Transverse colon (tissue), 4 donors: ENCODE measurements at regions not wholly inside any gene's neighbourhood (a gene's known extent, or its start where the extent isn't known, plus 50 kb on each side); places are given as distances from the start of the nearest gene placed in this dataset.

Experiments used
- DNase-seq: peaks from one replicate; pipeline ENCODE4 v3.0.0-alpha.2; 2019
- H3K27ac ChIP-seq, 4 donors: fragments of 200-600 bp; sonication (generic); 2 replicates each; pipeline ENCODE4 v1.5.1; 2016 to 2018; ENCODE audit warnings: inconsistent platforms in 4 of 4
- H3K27me3 ChIP-seq: fragments of 200-600 bp; sonication (generic); 2 replicates; pipeline ENCODE4 v1.5.1; 2017; ENCODE audit warnings: inconsistent platforms
- H3K36me3 ChIP-seq, 4 donors: fragments of 200-600 bp; sonication (generic); 2 replicates each; pipeline ENCODE4 v1.5.1; 2017 to 2019; ENCODE audit warnings: inconsistent platforms in 4 of 4
- H3K4me1 ChIP-seq, 4 donors: fragments of 200-600 bp; sonication (generic); 2 replicates each; pipeline ENCODE4 v1.5.1; 2017 to 2020; ENCODE audit warnings: inconsistent platforms in 4 of 4
- H3K4me3 ChIP-seq, 4 donors: fragments of 200-600 bp; sonication (generic); 1 replicate in 1 of 4; 2 replicates in 3 of 4; pipeline versions ENCODE4 v1.5.1 to v1.6.1; 2017 to 2019; ENCODE audit warnings: inconsistent platforms in 4 of 4
- H3K9me3 ChIP-seq, 2 donors: fragments of 200-600 bp; sonication (generic); 2 replicates each; pipeline ENCODE4 v1.5.1; 2017 to 2019; ENCODE audit warnings: inconsistent platforms in 2 of 2
- CTCF ChIP-seq, 5 experiments: fragments of 200-600 bp in 3 of 5; fragments of 450-650 bp in 2 of 5; sonication (generic) in 3 of 5; IDR thresholded peaks; 1 replicate in 2 of 5; 2 replicates in 3 of 5; pipeline ENCODE4 v1.5.1; 2016 to 2017; ENCODE audit warnings: antibody characterized with exemption in 5 of 5, inconsistent platforms in 3 of 5, mild to moderate bottlenecking in 2 of 5, moderate library complexity in 1 of 5
- EP300 ChIP-seq: sonication (generic); formaldehyde crosslinking; IDR thresholded peaks from one replicate; pipeline ENCODE4 v1.6.1; 2017; ENCODE audit warnings: antibody characterized with exemption, low read depth
- POLR2A ChIP-seq: fragments of 450-650 bp; IDR thresholded peaks from one replicate; pipeline ENCODE4 v1.6.1; 2016; ENCODE audit warnings: antibody characterized with exemption, mild to moderate bottlenecking, moderate library complexity
- POLR2AphosphoS5 ChIP-seq, 3 donors: sonication (generic); formaldehyde crosslinking; IDR thresholded peaks; one replicate each; pipeline ENCODE4 v1.6.1; 2016; ENCODE audit warnings: antibody characterized with exemption in 3 of 3
- WGBS, 2 donors: methylation state at CpG; one replicate each; pipeline ENCODE4 v1.1.5; 2018; ENCODE audit warnings: low coverage in 1 of 2; 5-methylcytosine and 5-hydroxymethylcytosine counted together
- in situ Hi-C, 4 donors: fragments of 200-750 bp; cut with MboI; loops; one replicate each; pipeline versions ENCODE4 v1.15.0 to v1.15.1; 2017; ENCODE audit warnings: low sequenced_read_pairs in 3 of 4, low pct_ligation_motif_present in 1 of 4, low pct_unique_long_range_greater_than_20kb in 1 of 4
- intact Hi-C: fragments of 100-400 bp; cut with DNase I; formaldehyde crosslinking; loops from one replicate; pipeline ENCODE4 v1.15.1; 2023; ENCODE audit warnings: low total_unique reads

- Histone ChIP-seq H3K36me3 (no peaks in the 10 kb centered on the region), H3K9me3 (no peaks in the 10 kb centered on the region), H3K27ac (no peak overlapping the region), H3K4me3 (no peak overlapping the region), H3K27me3 (no peaks in the 10 kb centered on the region), H3K4me1 (no peaks in the 10 kb centered on the region)
- DNase-seq = no peak
- in situ Hi-C loops (no loop called here), intact Hi-C loops (no loop called here)
- TF ChIP-seq POLR2AphosphoS5 (IDR thresholded peaks at IDR 0.05) = no peak
- no peak for TF ChIP-seq POLR2A
- TF ChIP-seq CTCF (IDR thresholded peaks at IDR 0.05) = no peak
- TF ChIP-seq EP300 = no peak
- WGBS, 2 donors = 64 to 70% methylated on average over 3 of the region's 3 CpGs
These were observed 412.0 kb upstream of the MAF start for GRCh38 chr16:80012586-80012985.

- in situ Hi-C loops = no loop called here
- no peak for DNase-seq
- TF ChIP-seq POLR2A (no peak), CTCF (IDR thresholded peaks at IDR 0.05) (no peak), EP300 (no peak), POLR2AphosphoS5 (IDR thresholded peaks at IDR 0.05) (no peak)
- H3K4me3 ChIP-seq = no peak overlapping the region
- WGBS, 2 donors = 32 to 61% methylated on average over 3 to 4 of the region's 4 CpGs
- H3K27ac ChIP-seq = no peak overlapping the region
- no peaks in the 10 kb centered on the region for H3K9me3 ChIP-seq
- H3K27me3 ChIP-seq = no peaks in the 10 kb centered on the region
- intact Hi-C loops = no loop called here
- peaks cover 0 to 8% (median 1%) of the 10 kb centered on the region in 4 donors for H3K4me1 ChIP-seq
- H3K36me3 ChIP-seq = no peaks in the 10 kb centered on the region
These were observed 409.6 kb upstream of the MAF start for GRCh38 chr16:80009971-80010659.

- intact Hi-C loops (no loop called here), in situ Hi-C loops (no loop called here)
- TF ChIP-seq POLR2AphosphoS5 (IDR thresholded peaks at IDR 0.05) = no peak
- no peak for TF ChIP-seq CTCF (IDR thresholded peaks at IDR 0.05)
- H3K4me3 ChIP-seq = no peak overlapping the region
- no peaks in the 10 kb centered on the region for H3K36me3 ChIP-seq
- H3K9me3 ChIP-seq = no peaks in the 10 kb centered on the region
- peaks cover 0 to 8% (median 1%) of the 10 kb centered on the region in 4 donors for H3K4me1 ChIP-seq
- DNase-seq = no peak
- H3K27ac ChIP-seq = no peak overlapping the region
- no peaks in the 10 kb centered on the region for H3K27me3 ChIP-seq
- 93% methylated on average over 2 of the region's 2 CpGs; no CpG with 5 or more reads in 1 of the 2 donors for WGBS, 2 donors
These were observed 408.3 kb upstream of the MAF start for GRCh38 chr16:80008857-80009256.

GRCh38 chr16:80007231-80007630, 406.7 kb upstream of the MAF start:
- intact Hi-C loops = no loop called here
- Histone ChIP-seq H3K4me1 (peaks cover 0 to 8% (median 1%) of the 10 kb centered on the region in 4 donors), H3K9me3 (no peaks in the 10 kb centered on the region), H3K4me3 (no peak overlapping the region), H3K27me3 (no peaks in the 10 kb centered on the region), H3K36me3 (no peaks in the 10 kb centered on the region), H3K27ac (no peak overlapping the region)
- TF ChIP-seq EP300 = no peak
- TF ChIP-seq POLR2A = no peak
- no peak for TF ChIP-seq CTCF (IDR thresholded peaks at IDR 0.05)
- no peak for DNase-seq
- in situ Hi-C loops = no loop called here
- 64% methylated on average over 4 of the region's 4 CpGs; no CpG with 5 or more reads in 1 of the 2 donors for WGBS, 2 donors
